Lung (tissue), 11 donors: ENCODE measurements at regions not wholly inside any gene's neighbourhood (a gene's known extent, or its start where the extent isn't known, plus 50 kb on each side); places are given as distances from the start of the nearest gene placed in this dataset.

Experiments
- ATAC-seq: fragments of 200-7000 bp; cut with Tn5 transposase; one replicate; pipeline ENCODE4 v1.9.1; 2020; ENCODE audit warnings: moderate number of reproducible peaks; ENCODE audit not compliant: insufficient read depth, low FRiP score
- DNase-seq, 3 donors: peaks; one replicate each; pipeline ENCODE4 v3.0.0-alpha.2; 2013 to 2017
- H3K27ac ChIP-seq, 2 donors: one replicate each; pipeline ENCODE4 v1.5.1; 2013; ENCODE audit warnings: mild to moderate bottlenecking in 2 of 2, moderate library complexity in 2 of 2, control low read depth in 1 of 2, inconsistent platforms in 1 of 2, low read depth in 1 of 2, low read length in 1 of 2
- H3K27me3 ChIP-seq, 3 donors: one replicate each; pipeline ENCODE4 v1.5.1; 2013; ENCODE audit warnings: low read length in 2 of 3; ENCODE audit not compliant: control insufficient read depth in 3 of 3, insufficient read depth in 3 of 3
- H3K36me3 ChIP-seq, 4 donors: one replicate each; pipeline ENCODE4 v1.5.1; 2013; ENCODE audit warnings: low read length in 4 of 4, mild to moderate bottlenecking in 1 of 4, moderate library complexity in 1 of 4; ENCODE audit not compliant: control insufficient read depth in 4 of 4, insufficient read depth in 4 of 4
- H3K4me1 ChIP-seq, 5 donors: one replicate each; pipeline ENCODE4 v1.5.1; 2013; ENCODE audit warnings: low read length in 5 of 5, mild to moderate bottlenecking in 2 of 5, moderate library complexity in 1 of 5; ENCODE audit not compliant: control insufficient read depth in 5 of 5, insufficient read depth in 5 of 5
- H3K4me3 ChIP-seq: one replicate; pipeline ENCODE4 v1.5.1; 2013; ENCODE audit warnings: mild to moderate bottlenecking, control low read depth, moderate library complexity
- H3K9ac ChIP-seq, 2 donors: one replicate each; pipeline ENCODE4 v1.5.1; 2013; ENCODE audit warnings: low read length in 2 of 2, control low read depth in 1 of 2; ENCODE audit not compliant: insufficient read depth in 1 of 2
- H3K9me3 ChIP-seq, 4 donors: one replicate each; pipeline ENCODE4 v1.5.1; 2013; ENCODE audit warnings: low read length in 3 of 4, mild to moderate bottlenecking in 1 of 4, moderate library complexity in 1 of 4; ENCODE audit not compliant: control insufficient read depth in 4 of 4, insufficient read depth in 3 of 4
- WGBS, 2 donors: extraction: QIAGEN DNeasy Blood & Tissue Kit; methylation state at CpG; one replicate each; pipeline ENCODE4 v1.1.7; 2013; 5-methylcytosine and 5-hydroxymethylcytosine counted together
- TF ChIP-seq, protein P1 (sequence below): IDR thresholded peaks from 2 replicates; pipeline ENCODE4 v1.5.1; 2012; ENCODE audit warnings: mild to moderate bottlenecking; ENCODE audit errors: control extremely low read depth, extremely low read depth
- donor health status: control.
- donor health status: control.
- donor health status: Bipolar disorder and iron deficiency.
- donor health status: healthy.
- donor health status: DM: yes; HTN: yes; CAD: no.

DNA sequence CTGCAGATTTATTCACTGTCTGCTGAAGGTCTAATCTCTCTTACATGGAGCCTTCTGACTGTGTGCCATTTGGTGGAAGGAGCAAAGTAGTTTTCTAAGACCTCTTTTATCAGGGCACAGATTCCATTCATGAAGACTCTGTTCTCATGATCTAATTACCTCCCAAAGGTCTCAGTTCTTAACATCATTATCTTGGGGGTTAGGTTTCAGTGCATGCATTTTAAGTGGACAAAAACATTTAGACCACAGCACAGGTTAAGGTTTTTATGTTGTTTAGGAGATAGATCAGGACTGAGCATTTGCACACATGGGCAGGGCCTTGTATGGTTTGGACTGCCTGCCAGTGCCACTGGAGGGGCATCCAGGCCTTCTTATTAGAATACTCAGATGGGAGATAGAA, 746.1 kb downstream of the C12orf50 start:
- Histone ChIP-seq H3K9ac (no peak overlapping the region), H3K9me3 (no peaks in the 10 kb centered on the region), H3K4me1 (peaks cover 0 to 15% (median 5%) of the 10 kb centered on the region in 5 donors), H3K27me3 (no peaks in the 10 kb centered on the region), H3K4me3 (no peak overlapping the region), H3K27ac (no peak overlapping the region), H3K36me3 (no peaks in the 10 kb centered on the region)
- ATAC-seq (no peak), DNase-seq (peak in 1 of 3 donors; percentile 13)
- TF ChIP-seq, protein P1, sequence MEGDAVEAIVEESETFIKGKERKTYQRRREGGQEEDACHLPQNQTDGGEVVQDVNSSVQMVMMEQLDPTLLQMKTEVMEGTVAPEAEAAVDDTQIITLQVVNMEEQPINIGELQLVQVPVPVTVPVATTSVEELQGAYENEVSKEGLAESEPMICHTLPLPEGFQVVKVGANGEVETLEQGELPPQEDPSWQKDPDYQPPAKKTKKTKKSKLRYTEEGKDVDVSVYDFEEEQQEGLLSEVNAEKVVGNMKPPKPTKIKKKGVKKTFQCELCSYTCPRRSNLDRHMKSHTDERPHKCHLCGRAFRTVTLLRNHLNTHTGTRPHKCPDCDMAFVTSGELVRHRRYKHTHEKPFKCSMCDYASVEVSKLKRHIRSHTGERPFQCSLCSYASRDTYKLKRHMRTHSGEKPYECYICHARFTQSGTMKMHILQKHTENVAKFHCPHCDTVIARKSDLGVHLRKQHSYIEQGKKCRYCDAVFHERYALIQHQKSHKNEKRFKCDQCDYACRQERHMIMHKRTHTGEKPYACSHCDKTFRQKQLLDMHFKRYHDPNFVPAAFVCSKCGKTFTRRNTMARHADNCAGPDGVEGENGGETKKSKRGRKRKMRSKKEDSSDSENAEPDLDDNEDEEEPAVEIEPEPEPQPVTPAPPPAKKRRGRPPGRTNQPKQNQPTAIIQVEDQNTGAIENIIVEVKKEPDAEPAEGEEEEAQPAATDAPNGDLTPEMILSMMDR, result no peak

DNA sequence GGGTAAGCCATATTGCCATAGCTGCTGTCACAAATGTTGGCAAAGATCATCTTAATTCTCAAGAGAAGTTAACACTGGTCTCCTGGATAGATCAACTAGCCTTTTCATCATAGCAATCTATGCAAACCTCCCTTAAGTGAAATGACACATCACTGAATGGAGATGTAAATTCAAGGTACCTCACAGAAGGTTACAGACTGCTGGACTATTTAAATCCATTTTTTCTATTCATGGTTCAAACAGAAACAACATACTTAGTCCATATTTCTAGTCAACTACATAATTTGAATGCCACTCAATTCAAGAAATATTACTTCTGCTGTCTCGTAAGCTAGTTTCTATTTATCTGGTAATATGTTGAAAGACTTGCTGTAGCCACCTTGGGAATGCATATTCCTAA, 748.3 kb downstream of the C12orf50 start:
- H3K9ac ChIP-seq, result no peak overlapping the region
- no peaks in the 10 kb centered on the region for H3K9me3 ChIP-seq
- peaks cover 0 to 15% (median 5%) of the 10 kb centered on the region in 5 donors for H3K4me1 ChIP-seq
- TF ChIP-seq, protein P1, result no peak
- no peak for ATAC-seq
- no peak for DNase-seq
- H3K27ac ChIP-seq, result no peak overlapping the region
- no peaks in the 10 kb centered on the region for H3K36me3 ChIP-seq
- H3K27me3 ChIP-seq, result no peaks in the 10 kb centered on the region
- H3K4me3 ChIP-seq, result no peak overlapping the region
- WGBS, 2 donors, result 87 to 93% methylated on average over 1 of the region's 1 CpG

DNA sequence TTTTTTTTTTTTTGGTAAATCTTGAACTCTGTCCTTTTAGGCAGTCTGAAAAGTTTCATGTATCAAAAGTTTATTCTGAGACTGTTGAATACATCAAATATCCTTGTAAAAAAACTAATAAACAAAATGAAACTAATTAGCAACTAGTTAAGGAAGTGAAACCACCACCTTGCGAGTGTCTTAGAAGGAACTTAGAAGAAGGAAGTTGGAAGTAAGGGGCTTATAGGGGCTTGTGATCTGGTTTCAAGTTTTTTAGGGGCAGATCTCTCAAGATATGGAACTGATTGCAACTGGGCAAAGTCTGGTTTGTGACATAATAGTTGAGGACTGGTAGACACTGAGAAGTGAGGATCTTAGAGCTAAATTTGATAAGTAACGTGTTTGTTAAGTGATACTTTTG, 748.8 kb downstream of the C12orf50 start:
- H3K27me3 ChIP-seq, result no peaks in the 10 kb centered on the region
- 46 to 59% methylated on average over 2 of the region's 2 CpGs for WGBS, 2 donors
- no peaks in the 10 kb centered on the region for H3K9me3 ChIP-seq
- H3K4me3 ChIP-seq, result no peak overlapping the region
- peaks cover 0 to 15% (median 5%) of the 10 kb centered on the region in 5 donors for H3K4me1 ChIP-seq
- no peak overlapping the region for H3K27ac ChIP-seq
- no peak overlapping the region for H3K9ac ChIP-seq
- no peak for DNase-seq
- TF ChIP-seq, protein P1, result no peak
- H3K36me3 ChIP-seq, result no peaks in the 10 kb centered on the region
- no peak for ATAC-seq

DNA sequence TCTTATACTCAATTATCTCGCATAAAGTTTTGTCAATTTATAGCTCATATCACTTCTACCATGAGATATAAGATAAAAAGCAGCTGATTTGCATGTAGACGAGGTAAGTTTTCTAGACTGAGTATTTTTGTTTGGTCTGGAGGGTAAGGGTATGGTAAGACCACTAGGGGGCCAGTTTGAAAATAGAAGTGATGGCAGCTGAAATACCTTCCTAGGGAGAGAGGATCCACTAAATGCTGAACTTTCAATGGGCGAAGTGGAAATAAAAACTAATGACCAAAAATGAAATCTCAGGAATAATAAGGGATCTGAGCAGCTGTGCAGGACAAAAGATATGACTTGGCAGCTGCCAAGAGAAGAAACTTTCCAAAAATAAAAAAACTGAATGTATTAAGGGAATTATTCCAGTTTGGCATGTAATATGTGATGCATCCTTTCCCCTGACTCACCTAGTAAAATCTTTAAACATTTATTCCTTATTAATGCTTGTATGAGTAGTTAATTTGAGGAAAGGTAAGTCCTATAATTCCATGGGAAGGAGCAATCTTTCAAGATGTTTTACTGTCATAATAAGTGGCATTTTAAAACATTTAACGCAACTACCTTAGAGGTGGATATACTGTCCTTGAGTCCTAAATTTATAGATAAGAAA, 754.5 kb downstream of the C12orf50 start:
- ATAC-seq (no peak), DNase-seq (peak in 2 of 3 donors; percentile 6 to 15)
- H3K36me3 ChIP-seq, result no peaks in the 10 kb centered on the region
- H3K9ac ChIP-seq, result no peak overlapping the region
- H3K27ac ChIP-seq, result no peak overlapping the region
- WGBS, 2 donors, result 52 to 63% methylated on average over 4 of the region's 4 CpGs
- TF ChIP-seq, protein P1, result no peak
- H3K4me3 ChIP-seq, result no peak overlapping the region
- peaks cover 0 to 3% (median 0%) of the 10 kb centered on the region in 5 donors for H3K4me1 ChIP-seq
- no peaks in the 10 kb centered on the region for H3K27me3 ChIP-seq
- no peaks in the 10 kb centered on the region for H3K9me3 ChIP-seq
